ENCODE measurements at regions not wholly inside any gene's neighbourhood (a gene's known extent, or its start where the extent isn't known, plus 50 kb on each side); places are given as distances from the start of the nearest gene placed in this dataset.

- FAIRE-seq (no peak), DNase-seq (ENCODE audit: low read depth) (no peak)
- no peaks in the 10 kb centered on the region for H3K36me3 ChIP-seq (ENCODE audit: control insufficient read depth, insufficient read depth, low read length)
- no peak for TF ChIP-seq CTCF (IDR thresholded peaks at IDR 0.05; ENCODE audit: insufficient read depth, low read length, severe bottlenecking)
- H3K4me3 ChIP-seq (ENCODE audit: low read depth, low read length), result no peak overlapping the region
- H3K27me3 ChIP-seq (ENCODE audit: control insufficient read depth, insufficient read depth, low read length), result no peaks in the 10 kb centered on the region
These were observed 120.1 kb upstream of the CDYL start for GRCh38 chr6:4656106-4656505.

- H3K27me3 ChIP-seq (ENCODE audit: control insufficient read depth, insufficient read depth, low read length), result no peaks in the 10 kb centered on the region
- H3K4me3 ChIP-seq (ENCODE audit: low read depth, low read length), result no peak overlapping the region
- TF ChIP-seq CTCF (IDR thresholded peaks at IDR 0.05; ENCODE audit: insufficient read depth, low read length, severe bottlenecking), result no peak
- FAIRE-seq (peak; percentile 58), DNase-seq (ENCODE audit: low read depth) (no peak)
- H3K36me3 ChIP-seq (ENCODE audit: control insufficient read depth, insufficient read depth, low read length), result no peaks in the 10 kb centered on the region
These were observed 120.8 kb upstream of the CDYL start for GRCh38 chr6:4655196-4656025.

- TF ChIP-seq CTCF (IDR thresholded peaks at IDR 0.05; ENCODE audit: insufficient read depth, low read length, severe bottlenecking), result no peak
These were observed 123.1 kb upstream of the CDYL start for GRCh38 chr6:4653141-4653540.

GRCh38 chr6:4651831-4652467 lies 124.3 kb upstream of the CDYL start:
- TF ChIP-seq CTCF (IDR thresholded peaks at IDR 0.05; ENCODE audit: insufficient read depth, low read length, severe bottlenecking), result no peak
- FAIRE-seq (no peak), DNase-seq (ENCODE audit: low read depth) (no peak)
- H3K36me3 ChIP-seq (ENCODE audit: control insufficient read depth, insufficient read depth, low read length), result no peaks in the 10 kb centered on the region
- no peak overlapping the region for H3K4me3 ChIP-seq (ENCODE audit: low read depth, low read length)
- no peaks in the 10 kb centered on the region for H3K27me3 ChIP-seq (ENCODE audit: control insufficient read depth, insufficient read depth, low read length)

More at GRCh38 chr6:4653141-4653540, 123.1 kb upstream of the CDYL start:
- H3K27me3 ChIP-seq (ENCODE audit: control insufficient read depth, insufficient read depth, low read length), result no peaks in the 10 kb centered on the region
- FAIRE-seq (no peak), DNase-seq (ENCODE audit: low read depth) (no peak)
- no peak overlapping the region for H3K4me3 ChIP-seq (ENCODE audit: low read depth, low read length)
- no peaks in the 10 kb centered on the region for H3K36me3 ChIP-seq (ENCODE audit: control insufficient read depth, insufficient read depth, low read length)

- Histone ChIP-seq H3K27me3 (ENCODE audit: control insufficient read depth, insufficient read depth, low read length) (no peaks in the 10 kb centered on the region), H3K4me3 (ENCODE audit: low read depth, low read length) (no peak overlapping the region), H3K36me3 (ENCODE audit: control insufficient read depth, insufficient read depth, low read length) (no peaks in the 10 kb centered on the region)
- TF ChIP-seq CTCF (IDR thresholded peaks at IDR 0.05; ENCODE audit: insufficient read depth, low read length, severe bottlenecking), result no peak
- DNase-seq (ENCODE audit: low read depth) (peak; percentile 83), FAIRE-seq (no peak)
These were observed 126.5 kb upstream of the CDYL start for GRCh38 chr6:4649728-4650127.

All from bronchial epithelial cell (primary cell).